ENCODE measurements at regions not wholly inside any gene's neighbourhood (a gene's known extent, or its start where the extent isn't known, plus 50 kb on each side); places are given as distances from the start of the nearest gene placed in this dataset.
"Not testable (repeated sequence)": the region's sequence is repeated elsewhere in the genome, so short reads cannot be mapped to it uniquely, and the experiment has no call there.

DNA sequence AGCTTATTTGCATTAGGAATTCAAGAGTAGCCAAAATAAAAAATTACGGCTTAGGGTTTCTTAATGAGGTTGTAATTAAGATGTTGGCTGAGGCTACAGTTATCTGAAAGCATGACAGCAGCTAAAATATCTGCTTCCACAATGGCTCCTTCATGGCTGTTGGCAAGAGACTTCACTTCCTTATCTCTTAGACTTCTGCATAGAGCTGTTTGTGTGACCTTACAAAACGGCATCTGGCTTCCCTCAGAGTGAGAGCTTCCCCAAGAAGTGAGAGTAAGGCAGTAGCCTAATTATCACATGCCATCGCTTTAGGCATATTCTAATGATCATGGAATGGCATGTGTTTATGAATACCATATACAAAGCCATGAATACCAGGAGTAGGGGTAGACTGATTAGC is 57.6 kb downstream of the CCDC59 start:
- DNase-seq (ENCODE audit: low read depth, low spot score): no peak

- DNase-seq (ENCODE audit: low read depth, low spot score): no peak
Observed at GRCh38 chr12:82299319-82300025, 58.7 kb downstream of the CCDC59 start.

- no peak for DNase-seq (ENCODE audit: low read depth, low spot score)
Observed at GRCh38 chr12:82290415-82290814, 67.8 kb downstream of the CCDC59 start.

- DNase-seq (ENCODE audit: low read depth, low spot score): not testable (repeated sequence)
Observed at GRCh38 chr12:82281335-82281734, 76.9 kb downstream of the CCDC59 start.

GRCh38 chr12:82279536-82280058 is 78.6 kb downstream of the CCDC59 start:
- DNase-seq (ENCODE audit: low read depth, low spot score): no peak

GRCh38 chr12:82277582-82277981 is 80.6 kb downstream of the CCDC59 start:
- DNase-seq (ENCODE audit: low read depth, low spot score): no peak

DNA sequence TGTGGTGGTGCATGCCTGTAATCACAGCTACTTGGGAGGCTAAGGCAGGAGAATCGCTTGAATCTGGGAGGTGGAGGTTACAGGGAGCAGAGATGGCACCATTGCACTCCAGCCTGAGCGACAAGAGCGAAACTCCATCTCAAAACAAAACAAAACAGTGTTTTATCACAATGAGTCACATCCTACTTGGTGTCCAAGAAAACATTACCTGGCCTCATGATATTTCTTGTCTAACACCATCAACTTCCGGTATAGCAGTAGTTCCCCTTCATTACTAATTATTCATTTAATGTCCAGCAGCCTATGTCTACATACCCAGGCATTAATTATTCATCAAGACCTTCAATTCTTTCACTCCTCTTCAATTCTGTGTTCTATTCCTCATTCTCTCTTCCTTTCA is 115.5 kb downstream of the CCDC59 start:
- DNase-seq (ENCODE audit: low read depth, low spot score): no peak

DNA sequence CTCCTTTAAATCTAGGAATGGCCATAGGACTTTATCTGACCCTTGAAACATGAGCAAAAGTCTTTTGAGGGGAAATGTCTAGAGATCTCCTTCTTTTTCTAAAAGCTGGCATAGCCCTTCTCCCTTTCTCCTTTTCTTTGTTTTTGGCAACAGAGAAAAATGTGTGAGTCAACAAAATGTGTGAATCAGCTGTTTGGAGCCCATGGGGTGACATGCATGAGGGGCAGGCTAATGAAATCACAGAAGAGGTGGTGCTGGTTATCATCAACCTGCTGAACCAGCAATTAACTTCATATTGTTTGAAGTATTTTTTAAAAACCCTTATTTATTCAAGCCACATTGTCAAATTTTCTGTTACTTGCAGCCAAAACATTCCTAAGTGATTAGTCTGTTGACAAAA is 132.3 kb downstream of the CCDC59 start:
- DNase-seq (ENCODE audit: low read depth, low spot score): no peak

GRCh38 chr12:82223426-82223825 is 134.8 kb downstream of the CCDC59 start:
- DNase-seq (ENCODE audit: low read depth, low spot score): no peak

GRCh38 chr12:82216475-82216874 is 141.7 kb downstream of the CCDC59 start:
- no peak for DNase-seq (ENCODE audit: low read depth, low spot score)

- no peak for DNase-seq (ENCODE audit: low read depth, low spot score)
Observed at GRCh38 chr12:82213761-82214160, 144.4 kb downstream of the CCDC59 start.

- DNase-seq (ENCODE audit: low read depth, low spot score): no peak
Observed at GRCh38 chr12:82210882-82211281, 147.3 kb downstream of the CCDC59 start.

- no peak for DNase-seq (ENCODE audit: low read depth, low spot score)
Observed at GRCh38 chr12:82209533-82209932, 148.7 kb downstream of the CCDC59 start.

- DNase-seq (ENCODE audit: low read depth, low spot score): no peak
Observed at GRCh38 chr12:82207556-82207955, 150.6 kb downstream of the CCDC59 start.

- no peak for DNase-seq (ENCODE audit: low read depth, low spot score)
Observed at GRCh38 chr12:82203086-82203485, 155.1 kb downstream of the CCDC59 start.

DNA sequence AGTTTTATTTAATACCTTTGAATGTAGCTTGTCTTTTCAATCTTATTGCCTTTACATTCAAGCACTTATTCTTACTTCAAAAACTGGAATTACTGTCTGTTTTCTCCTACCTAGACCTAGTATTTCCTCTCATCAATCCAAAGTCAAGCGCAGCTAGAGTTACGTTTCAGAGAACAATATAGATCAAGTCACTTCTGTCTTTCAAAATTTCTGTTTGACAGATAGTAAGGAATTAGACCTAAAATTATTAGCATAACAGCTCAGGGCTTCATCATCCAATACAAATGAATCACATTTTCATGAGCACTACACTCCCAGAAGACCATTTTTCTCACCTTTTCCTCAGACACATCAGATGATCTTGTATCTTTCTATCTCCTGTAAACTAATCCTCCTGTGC is 170.6 kb downstream of the CCDC59 start:
- no peak for DNase-seq (ENCODE audit: low read depth, low spot score)

GRCh38 chr12:82187011-82187410 is 171.2 kb downstream of the CCDC59 start:
- DNase-seq (ENCODE audit: low read depth, low spot score): no peak

DNA sequence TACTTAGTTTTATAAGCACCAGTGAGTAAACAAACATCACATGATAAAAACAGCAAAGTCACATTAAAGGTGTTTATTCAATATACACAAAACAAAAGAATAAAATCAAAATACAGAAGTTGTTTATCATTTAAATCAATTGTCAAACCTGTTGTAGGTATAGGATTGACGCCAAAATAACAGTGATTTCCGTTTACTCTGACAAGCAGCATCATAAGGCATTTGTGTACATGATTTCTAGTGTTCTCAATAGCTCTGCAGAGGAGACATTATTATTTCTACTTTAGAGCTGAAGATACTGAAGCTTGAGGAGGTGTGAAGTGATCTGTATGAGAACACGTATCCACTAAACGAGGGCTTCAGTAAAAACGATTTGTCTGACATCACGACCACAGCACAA is 171.9 kb downstream of the CCDC59 start:
- DNase-seq (ENCODE audit: low read depth, low spot score): no peak

DNA sequence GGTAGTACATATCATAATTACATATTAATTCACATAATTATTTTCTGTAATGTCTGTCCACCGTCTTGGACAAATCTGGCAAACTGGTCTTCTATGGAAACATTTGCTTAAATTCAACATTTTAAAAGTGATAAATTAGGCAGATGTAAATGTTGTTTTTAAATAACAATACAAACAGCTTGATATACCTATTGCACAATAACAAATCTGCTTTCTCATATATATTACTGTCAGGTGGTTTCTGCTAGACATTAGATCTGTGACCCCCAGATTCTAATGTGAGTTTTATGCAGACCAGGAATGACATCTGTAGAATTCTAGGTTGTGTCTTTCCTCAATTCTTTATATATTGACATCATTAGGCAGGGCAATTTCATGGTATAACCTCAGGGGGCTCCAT is 173.3 kb downstream of the CCDC59 start:
- DNase-seq (ENCODE audit: low read depth, low spot score): no peak

GRCh38 chr12:82182601-82183190 is 175.5 kb downstream of the CCDC59 start:
- DNase-seq (ENCODE audit: low read depth, low spot score): no peak

DNA sequence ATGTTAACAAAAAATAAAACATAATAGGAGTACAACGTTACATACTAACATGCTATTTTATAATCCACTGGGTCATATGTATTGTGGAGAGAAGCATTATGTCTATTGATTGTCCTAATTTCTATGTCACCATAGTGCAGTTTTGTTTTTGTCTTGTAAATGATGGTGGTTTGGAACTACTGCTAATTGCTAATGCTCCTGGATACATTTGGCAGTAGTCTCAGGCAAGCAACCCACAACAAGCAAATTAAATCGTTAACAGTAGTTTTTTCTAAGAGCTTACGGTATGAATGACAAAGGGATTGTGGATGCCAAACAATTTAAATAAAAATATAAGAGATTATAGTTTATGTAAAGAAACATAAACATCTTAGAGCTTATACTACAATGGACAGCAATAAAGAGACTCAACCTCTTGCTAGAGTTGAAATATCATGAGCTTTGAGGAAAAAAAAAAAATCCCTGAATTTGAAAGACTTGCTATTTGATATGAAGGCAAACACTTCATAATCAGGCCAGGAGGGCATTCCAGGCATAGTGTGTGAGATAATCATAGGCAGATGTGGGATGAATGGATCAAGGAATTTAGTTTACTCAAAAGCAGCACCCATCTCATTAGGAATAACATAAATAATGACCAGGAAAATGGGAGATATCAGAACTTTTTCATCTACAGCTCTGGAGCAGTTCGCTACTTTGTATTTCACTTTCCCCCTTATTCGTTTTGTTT is 181.3 kb downstream of the CCDC59 start:
- no peak for DNase-seq (ENCODE audit: low read depth, low spot score)

DNA sequence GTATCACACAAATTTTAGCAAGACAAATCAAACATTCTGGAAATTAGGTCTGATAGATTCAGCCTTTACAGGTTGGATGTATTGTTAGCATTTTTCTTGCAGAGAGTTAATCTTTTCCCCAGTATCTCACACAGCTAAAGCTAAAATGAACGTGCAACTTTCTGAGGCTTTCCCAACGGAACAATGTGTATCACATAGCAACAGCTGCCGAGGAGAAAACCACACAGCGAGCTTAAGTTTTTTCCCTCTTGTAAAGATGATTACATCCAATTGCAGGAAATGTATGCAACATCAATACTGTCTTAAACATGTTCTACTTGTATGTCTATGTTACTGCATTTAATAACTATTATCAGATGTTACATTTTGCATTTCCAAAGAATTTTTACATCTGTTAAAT is 182.2 kb downstream of the CCDC59 start:
- no peak for DNase-seq (ENCODE audit: low read depth, low spot score)

DNA sequence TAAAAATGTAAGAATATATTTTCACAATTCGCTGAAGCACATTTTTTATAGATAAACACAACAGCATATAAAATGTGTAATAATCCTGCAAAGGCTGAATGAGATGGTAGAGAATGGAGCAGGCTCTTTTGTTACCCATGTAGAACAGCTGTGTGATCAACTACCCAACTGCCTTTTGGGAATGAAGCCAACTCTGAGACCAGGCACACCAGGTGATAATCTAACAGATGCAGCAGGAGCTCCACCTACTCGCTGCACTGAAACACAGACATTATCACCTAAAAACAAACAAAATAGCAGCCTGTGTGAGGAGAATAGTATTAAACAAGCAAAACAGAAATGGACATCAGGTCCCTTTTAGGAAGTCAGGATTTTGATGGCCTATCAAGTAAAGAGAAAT is 183.3 kb downstream of the CCDC59 start:
- no peak for DNase-seq (ENCODE audit: low read depth, low spot score)

Measured in ELF-1 (cell line).